ENCODE measurements at regions not wholly inside any gene's neighbourhood (a gene's known extent, or its start where the extent isn't known, plus 50 kb on each side); places are given as distances from the start of the nearest gene placed in this dataset.

DNA sequence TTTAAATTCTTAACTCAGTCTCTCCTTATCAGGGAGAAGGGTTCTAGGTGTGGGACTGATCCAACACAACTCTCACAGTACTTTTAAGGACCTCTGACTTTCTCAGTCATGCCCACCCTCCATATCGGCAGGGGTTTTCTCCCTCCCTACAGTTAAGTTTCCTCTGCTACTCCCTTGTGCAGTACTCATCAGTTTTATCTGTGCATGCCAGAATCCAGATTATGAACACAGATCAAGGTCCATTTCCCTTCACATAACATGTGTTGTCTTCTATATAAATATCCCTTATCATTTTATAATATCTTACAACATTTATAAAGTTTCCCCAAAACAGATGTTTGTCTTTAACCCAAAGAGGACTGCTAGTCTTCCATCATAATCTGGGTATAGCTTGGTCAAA lies 986.5 kb upstream of the ARRDC3 start:
- TF ChIP-seq, protein P1, sequence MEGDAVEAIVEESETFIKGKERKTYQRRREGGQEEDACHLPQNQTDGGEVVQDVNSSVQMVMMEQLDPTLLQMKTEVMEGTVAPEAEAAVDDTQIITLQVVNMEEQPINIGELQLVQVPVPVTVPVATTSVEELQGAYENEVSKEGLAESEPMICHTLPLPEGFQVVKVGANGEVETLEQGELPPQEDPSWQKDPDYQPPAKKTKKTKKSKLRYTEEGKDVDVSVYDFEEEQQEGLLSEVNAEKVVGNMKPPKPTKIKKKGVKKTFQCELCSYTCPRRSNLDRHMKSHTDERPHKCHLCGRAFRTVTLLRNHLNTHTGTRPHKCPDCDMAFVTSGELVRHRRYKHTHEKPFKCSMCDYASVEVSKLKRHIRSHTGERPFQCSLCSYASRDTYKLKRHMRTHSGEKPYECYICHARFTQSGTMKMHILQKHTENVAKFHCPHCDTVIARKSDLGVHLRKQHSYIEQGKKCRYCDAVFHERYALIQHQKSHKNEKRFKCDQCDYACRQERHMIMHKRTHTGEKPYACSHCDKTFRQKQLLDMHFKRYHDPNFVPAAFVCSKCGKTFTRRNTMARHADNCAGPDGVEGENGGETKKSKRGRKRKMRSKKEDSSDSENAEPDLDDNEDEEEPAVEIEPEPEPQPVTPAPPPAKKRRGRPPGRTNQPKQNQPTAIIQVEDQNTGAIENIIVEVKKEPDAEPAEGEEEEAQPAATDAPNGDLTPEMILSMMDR (IDR thresholded peaks at IDR 0.05), result no peak
- no peak for TF ChIP-seq POLR2A (IDR thresholded peaks at IDR 0.05)

Data from heart left ventricle (tissue), 13 donors.